ENCODE measurements at regions not wholly inside any gene's neighbourhood (a gene's known extent, or its start where the extent isn't known, plus 50 kb on each side); places are given as distances from the start of the nearest gene placed in this dataset.

DNA sequence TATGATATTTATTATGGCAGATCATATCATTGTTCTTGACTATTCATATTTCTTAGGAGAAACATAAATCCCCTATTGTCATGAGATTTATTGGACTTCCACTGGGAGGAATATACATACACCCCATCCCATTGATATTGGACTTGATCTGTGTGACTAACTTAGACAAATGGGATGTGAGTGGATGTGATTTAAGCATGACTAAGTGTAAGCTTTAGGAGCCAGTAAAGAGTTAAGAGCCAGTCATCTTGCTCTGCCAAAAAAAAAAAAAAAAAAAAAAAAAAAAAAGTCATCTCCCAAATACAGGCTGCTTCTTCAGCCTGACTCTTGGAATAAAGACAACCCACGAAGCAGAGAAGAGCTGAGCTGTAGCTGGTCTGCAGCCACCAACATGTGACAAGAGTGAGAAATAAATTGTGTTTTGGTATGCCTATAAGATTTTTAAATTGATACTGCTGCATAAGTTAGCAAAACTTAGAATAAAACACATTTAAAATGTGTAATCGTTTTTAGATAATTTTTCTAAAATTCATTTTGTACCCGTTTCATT, 595.0 kb upstream of the LRRC4C start:
- DNase-seq, result no peak

DNA sequence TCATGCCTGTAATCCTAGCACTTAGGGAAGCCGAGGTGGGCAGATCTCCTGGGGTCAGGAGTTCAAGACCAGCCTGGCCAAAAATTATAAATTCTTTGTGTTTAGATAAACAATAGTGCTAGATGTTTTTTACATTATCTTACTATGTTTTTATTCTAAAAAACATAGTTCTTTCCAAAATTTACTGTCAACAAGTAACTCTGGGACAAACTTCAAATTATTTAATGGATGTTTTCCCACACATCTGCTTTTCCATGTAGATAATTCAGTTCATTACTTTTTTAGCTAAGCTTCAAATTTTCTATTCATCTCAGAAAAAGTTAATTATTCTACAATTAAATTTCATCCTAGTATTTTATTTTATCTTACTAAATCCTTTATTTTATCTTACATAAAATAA, 596.2 kb upstream of the LRRC4C start:
- no peak for DNase-seq

DNA sequence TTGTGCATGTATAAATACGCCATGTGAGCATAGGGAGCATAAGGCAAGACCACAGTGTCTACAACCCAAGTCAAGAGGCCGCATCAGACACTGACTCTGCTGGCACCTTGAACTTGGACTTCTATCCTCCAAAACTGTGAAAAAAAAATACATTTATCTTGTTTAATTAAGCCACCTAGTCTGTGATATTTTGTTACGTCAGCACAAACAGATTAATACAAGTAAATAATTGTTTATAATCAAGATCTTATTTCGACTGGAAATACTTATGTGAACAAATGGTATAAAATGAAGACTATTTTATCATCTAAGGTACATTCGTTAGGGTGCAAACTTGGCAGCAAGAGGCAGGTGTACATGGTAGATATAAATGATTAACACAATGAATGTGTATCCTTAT, 599.3 kb upstream of the LRRC4C start:
- no peak for DNase-seq

DNA sequence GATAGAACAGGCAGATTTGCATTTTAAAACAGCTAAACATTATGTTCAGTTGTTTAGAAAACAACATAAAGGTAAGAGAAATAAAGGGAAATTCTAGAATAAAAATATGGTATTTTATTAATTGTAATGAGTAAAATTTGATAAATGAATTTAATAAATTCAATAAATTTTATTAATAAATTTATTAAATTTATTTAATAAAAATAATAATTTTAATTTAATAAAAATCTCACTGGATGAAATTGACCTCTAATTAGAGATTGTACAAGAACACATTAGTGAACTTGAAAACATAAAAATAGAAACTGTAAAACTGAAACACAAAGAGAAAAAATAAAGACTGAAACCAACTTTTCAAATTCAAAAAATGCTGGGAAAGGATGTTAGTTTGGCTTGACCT, 605.7 kb upstream of the LRRC4C start:
- no peak for DNase-seq

DNA sequence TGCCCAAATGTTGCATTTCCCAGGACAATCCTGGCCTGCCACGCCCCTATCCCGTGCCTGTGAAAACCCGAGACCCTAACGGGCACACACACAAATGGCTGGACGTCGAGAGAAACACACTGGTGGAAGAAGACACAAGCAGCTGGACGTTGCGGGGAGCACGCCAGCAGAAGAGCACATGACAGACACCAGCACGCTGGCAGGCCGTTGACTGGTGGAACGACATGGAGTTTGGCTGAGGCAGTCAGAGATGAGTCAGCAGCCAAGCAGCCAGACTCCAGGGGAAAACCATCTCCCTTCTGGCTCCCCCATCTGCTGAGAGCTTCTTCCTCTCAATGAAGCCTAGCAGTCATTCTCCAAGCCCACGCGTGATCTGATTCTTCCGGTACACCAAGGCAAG, 606.7 kb upstream of the LRRC4C start:
- no peak for DNase-seq

DNA sequence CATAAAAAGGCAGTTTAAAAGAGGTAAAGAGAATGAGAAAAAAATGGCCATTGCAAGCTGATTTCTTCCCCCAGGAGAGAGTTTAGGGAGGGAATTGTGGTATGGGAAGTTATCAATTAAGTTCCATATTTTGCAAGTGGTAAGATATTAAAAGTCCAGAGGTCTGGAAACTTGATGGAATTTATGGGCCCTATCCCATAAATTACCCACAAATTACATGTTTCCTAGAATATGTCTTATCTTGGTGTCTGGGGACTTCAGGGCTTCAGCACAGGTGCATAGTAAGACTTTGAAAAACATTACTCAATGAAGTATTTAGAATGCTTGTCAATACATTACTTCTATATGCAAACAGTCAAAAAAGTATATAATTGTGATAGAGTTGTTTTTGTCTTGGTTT, 614.9 kb upstream of the LRRC4C start:
- no peak for DNase-seq

DNA sequence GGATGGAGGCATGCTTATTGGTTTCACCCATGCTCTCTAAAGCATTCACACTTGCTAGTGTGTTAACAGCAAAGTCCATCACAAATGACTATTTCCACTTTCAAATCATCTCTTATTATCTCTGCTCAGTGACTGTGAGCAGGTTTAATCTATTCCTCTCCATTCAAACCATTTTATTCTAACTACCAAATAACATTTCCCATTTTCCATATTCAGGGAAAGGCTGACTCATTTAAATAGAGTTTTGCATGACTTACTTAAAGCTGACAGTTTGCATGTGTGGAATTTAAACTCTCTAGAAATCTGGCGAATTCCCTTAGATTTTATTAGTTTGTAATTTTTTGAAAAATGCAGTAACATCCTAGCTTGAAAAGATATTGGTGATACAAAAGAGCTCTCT, 615.7 kb upstream of the LRRC4C start:
- no peak for DNase-seq

DNA sequence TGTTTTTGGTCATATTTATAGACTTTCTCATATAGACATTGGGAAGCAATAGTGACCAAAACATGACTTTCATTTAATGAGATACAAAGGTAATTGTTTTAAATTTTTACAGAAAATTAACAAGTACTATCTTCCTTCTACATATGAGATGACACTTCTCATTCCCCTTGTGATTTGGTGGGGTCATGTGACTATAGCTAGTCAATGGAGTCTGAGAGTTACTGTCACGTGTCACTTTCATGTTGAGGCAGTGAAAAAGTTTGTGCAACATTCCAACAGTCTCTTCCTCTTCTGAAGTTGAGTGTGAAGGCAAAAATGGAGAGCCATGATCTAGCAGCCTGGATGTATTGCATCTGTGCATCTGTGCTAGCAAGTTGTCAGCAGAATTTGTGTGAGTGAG, 618.3 kb upstream of the LRRC4C start:
- no peak for DNase-seq

DNA sequence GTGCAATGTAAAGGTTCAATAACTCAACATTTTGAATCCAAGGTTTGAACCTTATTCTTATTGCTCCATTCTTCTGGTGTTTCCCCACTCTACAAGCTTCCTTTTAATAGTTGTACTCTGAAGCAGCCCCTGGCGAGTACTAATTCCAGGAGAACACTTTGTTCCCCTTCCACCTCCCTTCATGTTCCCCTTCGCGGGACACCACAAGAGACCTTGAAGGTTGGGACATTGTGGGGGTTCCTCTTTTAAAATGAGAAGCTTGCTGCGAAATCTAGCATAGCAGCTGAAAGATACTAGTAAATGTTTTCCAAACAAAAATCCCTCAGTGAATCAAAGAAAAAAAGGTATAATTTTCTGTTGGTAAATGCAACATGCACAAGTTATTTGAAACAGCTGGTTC, 626.3 kb upstream of the LRRC4C start:
- DNase-seq, result no peak

DNA sequence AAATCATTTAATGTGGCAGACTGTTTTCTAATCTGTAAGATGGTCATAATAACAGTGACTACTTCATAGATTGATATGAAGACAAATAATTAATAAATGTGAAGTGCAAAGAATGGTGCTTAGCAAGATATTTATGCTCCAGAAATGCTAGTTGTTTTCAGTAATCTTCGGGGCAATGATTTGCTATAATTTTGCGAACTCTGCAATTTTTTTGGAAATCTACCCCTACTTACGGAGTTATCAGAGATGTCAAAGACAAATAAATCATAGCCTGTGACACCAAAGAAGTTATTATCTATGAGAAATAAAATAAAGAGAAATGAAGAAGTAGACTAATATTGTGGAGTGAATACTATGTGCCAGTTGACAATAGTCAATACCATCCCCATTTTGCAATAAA, 634.1 kb upstream of the LRRC4C start:
- DNase-seq, result no peak

DNA sequence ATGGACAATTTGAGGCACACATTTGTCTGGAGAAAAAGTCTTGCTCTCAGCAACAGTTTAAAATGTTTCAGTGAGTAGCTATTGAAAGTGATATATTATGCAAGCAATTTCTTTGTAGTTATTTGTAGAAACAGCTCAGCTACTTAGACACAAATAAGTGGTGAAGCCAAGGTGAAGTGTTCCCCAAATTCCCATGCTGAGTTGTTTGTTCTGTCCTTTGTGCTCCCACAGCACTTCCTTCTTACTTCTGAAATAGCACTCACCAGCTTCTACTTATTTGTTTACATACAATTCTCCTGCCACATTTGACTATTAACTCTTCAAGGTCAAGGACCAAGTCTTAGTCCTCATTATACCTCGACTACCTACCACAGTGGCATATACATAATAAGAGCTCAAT, 638.6 kb upstream of the LRRC4C start:
- DNase-seq, result no peak

DNA sequence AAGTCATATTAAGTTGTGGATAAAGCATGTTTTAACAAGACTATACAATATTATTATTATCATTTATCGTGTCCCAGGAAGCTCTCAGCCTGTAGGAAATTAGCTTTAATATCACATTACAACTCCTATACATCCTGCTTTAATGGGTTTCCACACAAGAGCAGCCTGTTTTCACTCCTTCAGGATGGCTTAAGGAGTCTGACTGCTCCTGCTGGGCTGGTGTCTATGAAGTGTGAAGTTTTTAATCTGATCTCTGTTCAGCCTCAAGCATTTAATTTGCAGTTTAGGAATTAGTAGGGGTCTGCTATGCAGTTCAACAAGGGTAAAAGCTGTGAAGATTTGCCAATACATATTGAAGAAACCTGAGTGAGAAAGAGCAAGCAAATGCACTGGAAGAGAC, 653.4 kb upstream of the LRRC4C start:
- no peak for DNase-seq

DNA sequence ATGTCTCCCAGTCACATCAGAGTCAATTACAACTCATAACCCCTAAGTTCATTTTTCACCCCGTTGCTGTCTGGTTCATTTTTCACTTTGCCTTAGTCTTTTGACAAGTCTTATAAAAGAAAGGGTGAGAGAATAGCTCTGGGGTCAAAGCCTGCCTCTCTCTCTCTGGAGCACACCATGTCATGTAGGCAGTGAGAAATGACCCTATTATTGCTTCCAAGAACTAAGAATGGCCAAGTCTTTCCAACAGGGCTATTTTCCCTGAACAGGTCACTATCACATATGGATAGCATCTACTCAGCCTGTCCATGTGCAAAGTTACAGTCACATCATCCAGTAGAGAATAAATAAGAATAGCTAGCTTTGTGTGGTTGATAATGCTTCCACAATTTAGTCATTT, 655.5 kb upstream of the LRRC4C start:
- DNase-seq, result no peak

DNA sequence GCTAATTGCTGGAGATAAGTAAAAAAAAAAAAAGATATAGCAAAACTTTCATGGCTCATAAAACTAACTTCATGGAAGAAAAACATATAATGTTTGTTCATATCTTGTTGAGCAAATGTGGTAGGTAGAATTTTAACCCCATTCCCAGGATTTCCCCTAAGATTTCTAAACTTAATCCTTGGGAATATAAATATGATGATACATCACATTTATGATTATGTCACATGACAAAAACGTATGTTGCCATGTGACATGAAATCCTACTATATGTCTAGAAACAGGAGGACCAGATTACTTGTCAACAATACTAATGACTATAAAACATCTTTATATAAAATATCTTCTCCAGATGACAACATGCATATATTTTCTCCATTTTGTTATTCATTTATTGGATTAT, 679.0 kb upstream of the LRRC4C start:
- DNase-seq, result no peak

DNA sequence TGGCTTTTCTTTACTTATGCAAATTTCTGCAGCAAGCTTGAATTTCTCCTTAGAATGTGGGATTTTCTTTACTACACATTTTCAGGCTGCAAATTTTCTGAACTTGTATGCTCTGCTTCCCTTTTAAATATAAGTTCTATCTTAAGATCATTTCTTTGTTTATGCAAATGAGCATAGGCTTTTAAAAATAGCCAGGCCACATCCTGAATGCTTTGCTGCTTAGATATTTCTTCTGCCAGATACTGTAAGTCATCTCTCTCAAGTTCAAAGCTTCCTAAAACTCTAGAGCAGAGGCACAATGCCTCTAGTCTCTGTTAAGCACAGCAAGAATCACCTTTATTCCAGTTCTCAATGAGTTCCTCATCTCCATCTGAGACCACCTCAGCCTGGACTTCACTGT, 685.9 kb upstream of the LRRC4C start:
- no peak for DNase-seq

DNA sequence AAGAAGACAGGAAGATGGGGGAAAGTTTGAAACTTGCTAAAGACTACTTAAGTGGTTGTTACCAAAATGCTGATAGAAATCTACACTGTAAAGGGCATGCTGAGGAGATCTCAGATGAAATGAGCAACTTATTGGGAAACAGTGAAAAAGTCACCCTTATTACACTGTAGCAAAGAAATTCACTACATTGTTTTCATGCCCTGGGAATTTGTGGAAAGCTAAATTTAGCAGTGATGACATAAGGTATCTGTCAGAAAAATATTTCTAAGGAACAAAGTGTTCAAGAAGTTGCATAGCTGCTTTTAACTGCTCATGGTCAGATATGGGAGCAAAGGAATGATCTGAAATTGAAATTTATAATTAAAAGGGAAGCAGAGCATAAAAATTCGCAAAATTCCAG, 702.4 kb upstream of the LRRC4C start:
- DNase-seq, result no peak

DNA sequence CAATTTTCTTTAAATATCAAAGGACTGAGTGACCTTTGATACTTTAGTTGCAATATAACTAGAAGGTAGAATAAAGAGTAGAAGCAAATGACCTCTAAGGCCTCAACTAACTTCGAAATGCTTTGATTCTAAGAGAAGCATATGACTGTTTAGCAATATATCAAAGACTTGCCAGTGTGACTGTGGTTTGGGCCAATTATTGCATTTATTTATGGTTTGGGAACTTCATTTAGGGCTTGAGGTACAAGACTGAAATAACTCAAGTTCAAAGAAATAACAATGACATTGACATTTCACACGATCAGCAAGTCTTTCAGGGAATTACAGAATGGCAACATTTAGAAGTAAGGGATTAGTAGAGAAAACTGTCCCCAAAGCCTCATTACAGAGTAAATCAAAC, 709.7 kb upstream of the LRRC4C start:
- DNase-seq, result no peak

DNA sequence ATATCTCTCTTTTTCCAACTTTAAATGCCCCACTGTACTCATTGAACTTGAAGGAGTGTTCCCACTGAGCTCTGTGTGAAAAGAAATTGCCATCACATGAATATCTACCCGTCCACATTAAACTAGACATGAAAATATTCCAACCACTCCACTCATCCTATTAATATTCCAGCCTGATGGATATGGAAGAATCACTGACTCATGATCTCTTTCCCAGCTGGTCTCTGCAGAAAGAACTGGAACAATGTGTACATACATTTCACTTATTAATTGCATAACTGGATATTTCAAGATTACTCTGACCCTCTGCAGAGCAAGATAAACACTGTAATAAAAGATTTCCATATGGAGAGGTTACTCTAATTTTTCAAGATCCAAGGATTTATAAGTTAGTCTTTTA, 711.1 kb upstream of the LRRC4C start:
- DNase-seq, result no peak

DNA sequence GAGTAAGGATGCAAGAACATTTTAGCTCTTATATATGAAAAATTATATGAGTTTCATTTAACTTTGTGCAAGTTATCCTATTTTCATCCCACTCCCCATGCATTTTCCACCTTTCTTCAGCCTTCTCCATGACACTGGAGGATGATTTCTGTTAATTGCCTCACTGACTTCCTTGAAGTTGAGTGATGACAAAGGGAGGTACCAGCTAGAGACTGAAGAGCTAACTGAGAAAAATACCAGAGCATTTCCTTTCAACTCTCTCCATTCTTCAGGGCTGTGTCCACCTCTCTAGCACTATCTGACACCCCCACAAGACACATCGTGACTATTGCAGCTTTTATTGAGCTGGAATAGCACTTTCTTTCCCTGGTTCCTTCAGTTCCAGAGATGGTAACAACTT, 711.6 kb upstream of the LRRC4C start:
- no peak for DNase-seq

DNA sequence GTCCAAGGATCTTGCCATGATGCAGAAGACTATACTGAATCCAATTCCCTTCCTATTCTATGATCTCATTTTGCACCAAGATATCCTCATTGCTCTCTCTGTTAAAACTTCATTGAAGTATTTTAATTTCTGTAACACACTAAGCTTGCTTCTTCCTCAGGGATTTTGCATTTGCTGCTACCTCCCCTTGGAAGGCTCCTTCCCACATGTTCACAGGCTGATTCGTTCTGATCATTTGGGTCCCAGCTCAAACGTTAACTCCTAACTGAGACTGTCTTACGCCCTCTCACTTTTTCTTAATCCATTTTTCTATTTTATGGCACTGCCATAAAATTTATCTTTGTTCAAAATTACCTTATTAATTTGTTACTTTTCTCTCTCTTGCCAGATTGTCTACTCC, 713.0 kb upstream of the LRRC4C start:
- DNase-seq, result no peak

DNA sequence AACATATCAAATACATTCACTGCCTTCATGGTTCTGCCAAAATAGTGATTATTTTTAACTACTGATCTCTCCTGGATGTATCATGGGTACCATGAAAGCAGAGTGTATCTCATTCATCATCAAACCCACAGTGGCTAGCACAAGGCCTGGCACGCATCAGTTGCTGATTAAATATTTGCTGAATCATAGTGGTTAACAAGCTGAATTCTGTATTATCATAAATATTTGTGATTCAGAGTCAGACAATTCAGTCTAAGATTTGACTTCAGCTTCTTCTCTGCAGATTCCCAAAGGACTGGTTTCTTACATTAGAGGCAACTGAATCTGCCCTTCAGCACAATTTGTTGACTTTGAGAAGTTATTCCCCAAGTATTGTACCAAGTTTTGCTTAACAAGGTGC, 715.8 kb upstream of the LRRC4C start:
- DNase-seq, result no peak

DNA sequence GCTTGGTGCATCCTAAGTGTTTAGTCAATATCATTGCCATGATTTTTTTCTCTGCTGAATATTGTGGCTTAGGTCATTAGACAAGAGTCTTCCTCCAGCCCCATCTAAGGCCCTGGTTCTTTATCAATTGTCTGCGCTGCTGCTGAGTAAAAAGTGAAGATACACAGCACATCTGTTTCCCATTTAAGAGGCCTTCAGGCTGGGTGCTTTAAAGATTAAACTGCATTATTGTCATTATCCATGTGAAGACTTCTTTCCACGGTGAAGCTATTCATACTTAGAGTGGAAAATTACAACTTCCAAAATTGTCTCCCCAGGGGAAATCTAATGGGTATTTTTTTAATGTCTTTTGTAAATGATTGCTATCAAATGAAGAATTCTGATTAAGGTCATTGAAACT, 719.8 kb upstream of the LRRC4C start:
- DNase-seq, result no peak

DNA sequence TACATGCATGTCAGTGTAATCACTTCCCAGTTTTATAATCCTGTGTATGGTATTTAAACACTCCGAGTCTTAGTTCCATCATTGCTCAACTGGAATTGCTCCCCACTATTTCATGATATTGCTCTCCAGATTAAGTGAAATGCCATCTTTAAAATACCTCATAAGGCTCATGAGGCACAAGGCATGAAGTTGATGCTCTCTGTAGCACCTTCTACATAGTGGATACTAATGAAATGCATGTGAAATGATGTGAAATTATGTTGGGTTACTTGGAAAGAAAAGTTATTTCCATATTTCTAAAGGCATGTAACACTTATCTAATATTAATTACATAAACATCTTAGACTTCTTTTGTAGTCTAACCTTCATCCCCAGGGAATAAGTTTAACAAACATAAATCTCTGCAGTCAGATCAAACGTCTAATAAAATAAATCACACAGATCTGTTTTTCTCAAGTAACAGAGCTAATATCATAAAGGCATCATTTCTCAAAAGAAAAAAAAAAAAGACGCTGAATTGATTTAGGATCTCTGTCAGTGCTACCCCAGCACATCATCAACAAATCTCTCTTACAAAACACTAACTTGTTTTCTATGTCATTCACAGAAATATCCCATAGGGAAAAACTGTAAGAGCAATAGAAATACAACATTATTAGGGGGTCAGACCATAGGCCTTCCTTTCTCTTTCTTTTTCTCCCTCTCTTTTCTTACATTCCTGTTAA, 736.0 kb upstream of the LRRC4C start:
- no peak for DNase-seq

DNA sequence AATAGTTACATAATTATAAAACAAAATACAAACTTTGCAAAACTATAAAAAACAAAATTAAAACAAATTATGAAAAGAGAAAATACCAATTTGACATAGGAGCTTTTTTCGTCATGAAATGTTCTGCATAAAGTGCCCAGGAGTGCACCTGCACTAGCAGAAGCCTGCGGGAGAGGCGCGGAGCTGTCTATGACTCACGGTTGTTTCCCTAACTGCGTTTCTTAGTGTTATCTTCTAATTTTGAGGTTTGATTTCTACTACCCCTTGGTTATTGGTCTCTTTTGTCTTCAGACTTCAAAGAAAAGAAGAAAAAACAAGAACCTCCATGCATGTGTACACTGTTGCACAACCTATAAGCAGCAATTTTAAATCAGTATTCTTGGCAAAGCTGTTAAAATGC, 740.9 kb upstream of the LRRC4C start:
- DNase-seq, result no peak

DNA sequence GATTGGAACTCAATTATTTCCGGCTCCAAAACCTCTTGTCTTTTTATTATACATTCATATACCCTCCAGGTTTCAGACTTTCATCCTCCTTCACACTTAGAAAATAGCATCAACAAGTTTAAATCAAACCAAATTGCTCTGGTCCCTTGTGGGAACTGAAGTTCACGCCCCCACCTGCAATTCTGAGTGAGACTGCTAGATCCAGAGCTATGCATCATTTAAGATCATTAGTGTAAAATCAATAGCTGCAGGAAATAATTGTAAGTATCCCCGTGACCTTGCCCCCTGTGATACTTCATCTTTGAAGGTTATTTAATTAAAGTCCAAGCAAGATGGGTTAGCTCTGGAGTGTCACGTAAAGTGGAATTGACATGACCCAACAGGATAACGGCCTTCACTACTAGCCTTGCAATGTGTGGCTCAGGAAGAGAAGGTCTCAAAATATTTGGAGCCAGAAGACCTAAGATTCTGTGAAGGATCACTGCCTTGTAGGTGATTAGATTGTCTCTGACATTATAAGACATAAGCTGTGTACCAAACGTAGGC, 742.2 kb upstream of the LRRC4C start:
- DNase-seq, result no peak

All from CD4-positive, alpha-beta T cell treated with Interleukin-21 for 1 hour (primary cell).